Endothelial cell (in vitro differentiated cells): ENCODE measurements at regions not wholly inside any gene's neighbourhood (a gene's known extent, or its start where the extent isn't known, plus 50 kb on each side); places are given as distances from the start of the nearest gene placed in this dataset.

ENCODE experiments used
- DNase-seq: peaks from one replicate; pipeline ENCODE4 v3.0.0; 2021; ENCODE audit warnings: low spot score
- H3K27ac Mint-ChIP-seq: one replicate; pipeline ENCODE4 v1.8.0; 2021; ENCODE audit warnings: mixed read lengths, inconsistent platforms; ENCODE audit not compliant: unreplicated experiment
- H3K27me3 Mint-ChIP-seq: one replicate; pipeline ENCODE4 v1.8.0; 2021; ENCODE audit warnings: mild to moderate bottlenecking, moderate library complexity, mixed read lengths, inconsistent platforms; ENCODE audit not compliant: unreplicated experiment
- H3K36me3 Mint-ChIP-seq: one replicate; pipeline ENCODE4 v1.8.0; 2021; ENCODE audit warnings: mild to moderate bottlenecking, low read depth, mixed read lengths, inconsistent platforms; ENCODE audit not compliant: unreplicated experiment
- H3K4me1 Mint-ChIP-seq: one replicate; pipeline ENCODE4 v1.8.0; 2021; ENCODE audit warnings: mild to moderate bottlenecking, mixed read lengths, inconsistent platforms; ENCODE audit not compliant: unreplicated experiment
- H3K4me3 Mint-ChIP-seq: one replicate; pipeline ENCODE4 v1.8.0; 2021; ENCODE audit warnings: mild to moderate bottlenecking, mixed read lengths, inconsistent platforms; ENCODE audit not compliant: unreplicated experiment
- H3K9me3 Mint-ChIP-seq: one replicate; pipeline ENCODE4 v1.8.0; 2021; ENCODE audit warnings: mixed read lengths, inconsistent platforms; ENCODE audit not compliant: unreplicated experiment
- TF ChIP-seq, protein P1 (sequence below): fragments of 200-600 bp; sonication (generic); IDR thresholded peaks from one replicate; pipeline ENCODE4 v1.5.0; 2021; ENCODE audit warnings: antibody characterized with exemption; ENCODE audit not compliant: unreplicated experiment

DNA sequence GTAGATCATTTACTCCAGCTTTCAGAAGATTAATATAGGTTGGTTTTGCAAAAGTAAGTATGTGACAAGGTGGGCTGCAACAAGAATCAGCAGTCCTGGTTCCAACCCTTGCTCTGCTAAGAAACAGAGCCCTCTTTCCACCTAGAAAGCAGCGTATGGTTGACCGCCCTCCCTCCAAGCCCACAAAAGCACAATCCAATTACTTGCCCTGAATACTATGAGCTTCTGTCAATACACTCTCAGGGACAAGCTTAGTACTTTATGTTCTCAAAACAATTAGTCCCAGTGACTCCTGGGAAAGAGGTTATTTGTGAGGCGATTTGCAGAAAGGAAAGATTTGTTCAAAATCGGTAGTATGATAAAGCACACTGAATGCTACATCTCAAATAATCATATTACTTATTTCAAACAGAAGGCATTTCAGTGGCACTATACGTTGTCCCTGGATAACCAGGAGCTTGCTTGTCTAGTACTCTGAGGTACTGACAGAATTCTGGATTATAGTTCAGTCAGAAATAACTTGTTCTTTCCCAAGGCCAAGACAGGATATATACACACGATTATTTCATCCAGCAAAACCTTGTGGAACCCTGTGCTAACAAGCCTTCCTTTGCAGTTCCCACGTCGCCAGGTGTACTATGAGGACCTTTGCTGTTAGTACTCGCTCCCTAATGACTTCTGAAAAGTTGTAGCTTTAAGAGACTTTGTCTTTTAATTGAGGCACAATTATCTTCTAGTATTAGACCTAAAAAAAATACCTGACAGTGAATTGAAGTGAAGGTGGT is 96.9 kb upstream of the ADTRP start:
- Mint-ChIP-seq H3K4me1 (no peaks in the 10 kb centered on the region), H3K9me3 (no peaks in the 10 kb centered on the region), H3K27me3 (no peaks in the 10 kb centered on the region), H3K36me3 (no peaks in the 10 kb centered on the region), H3K4me3 (no peak overlapping the region), H3K27ac (no peak overlapping the region)
- TF ChIP-seq, protein P1, sequence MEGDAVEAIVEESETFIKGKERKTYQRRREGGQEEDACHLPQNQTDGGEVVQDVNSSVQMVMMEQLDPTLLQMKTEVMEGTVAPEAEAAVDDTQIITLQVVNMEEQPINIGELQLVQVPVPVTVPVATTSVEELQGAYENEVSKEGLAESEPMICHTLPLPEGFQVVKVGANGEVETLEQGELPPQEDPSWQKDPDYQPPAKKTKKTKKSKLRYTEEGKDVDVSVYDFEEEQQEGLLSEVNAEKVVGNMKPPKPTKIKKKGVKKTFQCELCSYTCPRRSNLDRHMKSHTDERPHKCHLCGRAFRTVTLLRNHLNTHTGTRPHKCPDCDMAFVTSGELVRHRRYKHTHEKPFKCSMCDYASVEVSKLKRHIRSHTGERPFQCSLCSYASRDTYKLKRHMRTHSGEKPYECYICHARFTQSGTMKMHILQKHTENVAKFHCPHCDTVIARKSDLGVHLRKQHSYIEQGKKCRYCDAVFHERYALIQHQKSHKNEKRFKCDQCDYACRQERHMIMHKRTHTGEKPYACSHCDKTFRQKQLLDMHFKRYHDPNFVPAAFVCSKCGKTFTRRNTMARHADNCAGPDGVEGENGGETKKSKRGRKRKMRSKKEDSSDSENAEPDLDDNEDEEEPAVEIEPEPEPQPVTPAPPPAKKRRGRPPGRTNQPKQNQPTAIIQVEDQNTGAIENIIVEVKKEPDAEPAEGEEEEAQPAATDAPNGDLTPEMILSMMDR = no peak
- no peak for DNase-seq

DNA sequence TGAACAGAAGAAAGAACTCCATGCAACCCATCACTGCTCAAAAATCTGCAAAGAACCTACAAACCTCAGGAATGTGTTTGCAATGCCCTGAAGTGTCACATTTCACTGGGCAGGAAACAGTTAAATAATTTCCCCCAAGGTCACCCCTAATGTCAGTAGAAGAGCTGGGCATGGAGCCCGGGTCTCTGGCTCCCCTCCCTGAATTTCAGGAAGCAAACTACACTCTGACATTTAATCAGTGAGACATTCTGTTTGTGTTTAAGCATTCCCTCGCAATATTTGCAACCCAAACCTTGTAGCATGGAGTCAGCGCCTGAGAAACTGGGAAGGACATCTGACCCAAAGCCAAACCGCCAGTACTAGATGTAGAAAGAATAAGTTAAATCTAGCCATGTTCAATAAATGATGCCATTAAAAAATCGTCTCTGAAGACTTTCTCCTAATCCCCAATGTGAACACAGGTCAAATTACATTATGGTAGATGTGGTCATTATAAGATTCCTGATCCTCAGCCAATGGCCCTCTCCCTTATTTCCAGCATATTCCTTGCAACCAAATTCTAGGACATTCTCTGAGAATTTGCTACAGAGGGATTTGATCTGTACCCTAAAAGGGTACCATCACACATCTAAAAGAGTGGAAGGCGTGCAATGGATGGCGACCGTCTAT is 91.2 kb upstream of the ADTRP start:
- no peak for DNase-seq
- Mint-ChIP-seq H3K27ac (no peak overlapping the region), H3K4me1 (no peaks in the 10 kb centered on the region), H3K27me3 (no peaks in the 10 kb centered on the region), H3K36me3 (no peaks in the 10 kb centered on the region), H3K9me3 (no peaks in the 10 kb centered on the region), H3K4me3 (no peak overlapping the region)
- TF ChIP-seq, protein P1 = no peak

DNA sequence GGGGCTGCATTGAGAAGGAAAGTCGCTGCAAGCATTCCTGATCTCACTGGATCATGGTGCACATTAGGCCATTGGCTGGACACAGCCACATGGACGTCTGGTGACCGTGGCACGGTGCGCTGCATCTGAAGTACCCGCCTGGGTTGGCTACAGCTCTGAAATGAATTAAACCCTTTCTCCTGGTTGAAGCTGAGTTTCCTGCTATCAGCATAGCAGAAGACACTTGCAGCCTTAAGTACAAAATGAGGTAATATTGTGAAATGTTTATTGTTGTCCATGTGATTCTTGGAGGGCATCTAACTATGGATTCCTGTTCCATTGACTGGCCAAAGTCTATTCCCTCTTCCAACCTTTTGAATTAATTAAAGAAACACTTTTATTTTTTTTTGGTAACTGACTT is 89.8 kb upstream of the ADTRP start:
- H3K27ac Mint-ChIP-seq = no peak overlapping the region
- no peak for DNase-seq
- TF ChIP-seq, protein P1 = no peak

DNA sequence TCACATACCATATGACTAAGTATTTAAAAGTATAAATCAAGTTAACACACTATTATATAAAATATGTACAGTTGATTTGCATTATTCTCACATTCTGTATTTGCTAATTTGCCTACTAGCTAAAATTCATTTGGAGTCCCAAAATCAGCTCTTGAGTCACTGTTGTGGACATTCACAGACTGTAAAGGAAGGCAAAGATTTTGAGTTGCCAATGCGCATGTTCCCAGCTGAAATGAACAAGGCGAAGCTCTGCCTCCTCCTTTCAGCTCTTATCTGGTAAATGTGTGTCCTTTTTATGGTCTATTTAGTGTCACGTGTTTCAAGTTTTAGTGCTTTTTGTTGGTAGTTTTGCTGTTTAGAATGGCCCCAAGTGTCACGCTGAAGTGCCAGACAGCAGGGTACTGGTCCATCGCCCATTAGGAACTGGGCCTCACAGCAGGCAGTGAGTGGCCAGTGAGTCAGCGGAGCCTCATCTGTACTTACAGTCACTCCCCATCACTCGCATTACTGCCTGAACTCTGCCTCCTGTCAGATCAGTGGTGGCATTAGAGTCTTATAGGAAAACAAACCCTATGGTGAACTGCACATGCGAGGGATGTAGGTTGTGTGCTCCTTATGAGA is 87.2 kb upstream of the ADTRP start:
- TF ChIP-seq, protein P1 = no peak
- Mint-ChIP-seq H3K9me3 (no peaks in the 10 kb centered on the region), H3K27ac (no peak overlapping the region), H3K36me3 (no peaks in the 10 kb centered on the region), H3K4me3 (no peak overlapping the region), H3K4me1 (no peaks in the 10 kb centered on the region), H3K27me3 (no peaks in the 10 kb centered on the region)
- no peak for DNase-seq

More for the DNA sequence above, 89.8 kb upstream of the ADTRP start:
- H3K4me1 Mint-ChIP-seq = no peaks in the 10 kb centered on the region
- no peaks in the 10 kb centered on the region for H3K9me3 Mint-ChIP-seq
- H3K4me3 Mint-ChIP-seq = no peak overlapping the region
- H3K36me3 Mint-ChIP-seq = no peaks in the 10 kb centered on the region
- no peaks in the 10 kb centered on the region for H3K27me3 Mint-ChIP-seq

DNA sequence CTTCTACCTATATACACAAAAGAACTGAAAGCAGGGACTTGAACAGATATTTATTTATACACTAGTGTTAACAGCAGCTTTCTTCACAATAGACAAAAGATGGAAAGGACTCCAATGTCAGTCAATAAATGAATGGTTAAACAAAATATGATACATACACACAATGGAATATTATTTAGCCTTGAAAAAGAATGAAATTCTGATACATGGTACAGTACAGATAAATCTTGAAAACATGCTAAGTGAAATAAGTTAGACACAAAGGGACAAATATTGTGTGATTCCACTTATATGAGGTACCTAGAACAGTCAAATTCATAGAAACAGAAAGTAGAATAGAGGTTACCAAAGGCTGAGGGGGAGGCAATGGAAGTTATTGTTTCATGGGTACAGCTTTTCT is 79.8 kb upstream of the ADTRP start:
- Mint-ChIP-seq H3K27me3 (no peaks in the 10 kb centered on the region), H3K9me3 (no peaks in the 10 kb centered on the region), H3K27ac (no peak overlapping the region), H3K36me3 (no peaks in the 10 kb centered on the region), H3K4me3 (no peak overlapping the region), H3K4me1 (no peaks in the 10 kb centered on the region)
- no peak for DNase-seq
- TF ChIP-seq, protein P1 = no peak
